ENCODE measurements at regions not wholly inside any gene's neighbourhood (a gene's known extent, or its start where the extent isn't known, plus 50 kb on each side); places are given as distances from the start of the nearest gene placed in this dataset.
"Not testable (repeated sequence)": the region's sequence is repeated elsewhere in the genome, so short reads cannot be mapped to it uniquely, and the experiment has no call there.

DNA sequence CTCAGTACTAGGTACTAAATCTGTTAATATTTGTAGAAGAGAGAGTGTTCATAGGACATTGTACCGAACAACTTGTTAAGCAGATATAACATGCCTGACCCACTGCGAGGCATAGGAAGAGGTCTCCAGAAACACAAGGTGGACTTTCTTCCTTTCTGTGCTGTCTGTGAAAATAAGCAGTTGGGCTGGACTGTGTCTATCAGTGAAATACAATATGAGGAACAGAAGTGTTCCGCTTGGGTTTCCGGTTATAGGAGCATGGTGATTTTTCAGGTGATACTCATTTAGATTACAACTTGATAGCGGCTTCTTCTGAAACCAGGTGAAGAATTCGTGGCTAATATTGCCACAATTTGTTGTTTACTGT, 60.9 kb upstream of the TLR4 start:
- Histone ChIP-seq H3K27ac (ENCODE audit: insufficient read length, low read depth, low read length) (no peak overlapping the region), H4K5ac (ENCODE audit: insufficient read length, low read depth, low read length) (no peak overlapping the region), H3K27me3 (ENCODE audit: insufficient read depth, low read length) (no peaks in the 10 kb centered on the region), H3K79me2 (ENCODE audit: insufficient read depth, low read length) (no peaks in the 10 kb centered on the region), H3K4ac (ENCODE audit: low read depth, low read length) (no peak overlapping the region), H2BK15ac (ENCODE audit: low read depth, low read length) (no peak overlapping the region), H2BK5ac (ENCODE audit: insufficient read length, low read length) (no peak overlapping the region), H2BK120ac (ENCODE audit: low read depth, low read length, poor library complexity, severe bottlenecking) (no peak overlapping the region), H4K8ac (replicated peaks; ENCODE audit: insufficient read length, low read depth, low read length) (no peak overlapping the region), H3K79me1 (ENCODE audit: insufficient read depth, low read depth, low read length, poor library complexity, severe bottlenecking) (no peaks in the 10 kb centered on the region), H2AK5ac (ENCODE audit: insufficient read length, low read length) (no peak overlapping the region), H3K56ac (ENCODE audit: insufficient read length, low read depth, low read length) (no peak overlapping the region), H4K91ac (ENCODE audit: insufficient read length, low read depth, low read length) (no peak overlapping the region), H2AFZ (ENCODE audit: low read length) (no peak overlapping the region), H3K4me2 (ENCODE audit: insufficient read depth, insufficient read length, low read length) (no peak overlapping the region), H3K14ac (ENCODE audit: insufficient read depth, low read length) (no peak overlapping the region), H2BK12ac (ENCODE audit: insufficient read length, low read depth, low read length) (no peak overlapping the region), H4K20me1 (ENCODE audit: control insufficient read depth, insufficient read depth, insufficient read length) (no peaks in the 10 kb centered on the region), H3K9ac (ENCODE audit: extremely low read depth, insufficient read length, low read length) (no peak overlapping the region), H3T11ph (ENCODE audit: low read length) (no peak overlapping the region), H3K23me2 (ENCODE audit: insufficient read length, low read depth, low read length, poor library complexity, severe bottlenecking) (no peaks in the 10 kb centered on the region), H3K23ac (ENCODE audit: insufficient read length, low read depth, low read length) (no peak overlapping the region), H3K18ac (ENCODE audit: insufficient read length, low read depth, low read length) (no peak overlapping the region), H2BK20ac (ENCODE audit: low read depth, low read length, poor library complexity, severe bottlenecking) (no peak overlapping the region), H3K4me1 (ENCODE audit: insufficient read depth, low read length) (no peaks in the 10 kb centered on the region), H3K9me3 (ENCODE audit: control insufficient read depth, low read depth, low read length) (no peaks in the 10 kb centered on the region)
- no peak for DNase-seq
- Mint-ChIP-seq H3K4me1 (peaks cover 17% of the 10 kb centered on the region in 2 experiments), H3K9me3 (no peaks in the 10 kb centered on the region), H3K36me3 (ENCODE audit: insufficient read depth in 1 of 3, low read depth in 3 of 3) (no peaks in the 10 kb centered on the region), H3K27me3 (ENCODE audit: low read depth) (no peaks in the 10 kb centered on the region), H3K4me3 (no peak overlapping the region), H3K27ac (no peak overlapping the region)
- WGBS (ENCODE audit: extremely low coverage, insufficient read length, low lambda C conversion rate) = no CpG with 5 or more reads among the region's 6 CpGs
- TF ChIP-seq, protein P1, sequence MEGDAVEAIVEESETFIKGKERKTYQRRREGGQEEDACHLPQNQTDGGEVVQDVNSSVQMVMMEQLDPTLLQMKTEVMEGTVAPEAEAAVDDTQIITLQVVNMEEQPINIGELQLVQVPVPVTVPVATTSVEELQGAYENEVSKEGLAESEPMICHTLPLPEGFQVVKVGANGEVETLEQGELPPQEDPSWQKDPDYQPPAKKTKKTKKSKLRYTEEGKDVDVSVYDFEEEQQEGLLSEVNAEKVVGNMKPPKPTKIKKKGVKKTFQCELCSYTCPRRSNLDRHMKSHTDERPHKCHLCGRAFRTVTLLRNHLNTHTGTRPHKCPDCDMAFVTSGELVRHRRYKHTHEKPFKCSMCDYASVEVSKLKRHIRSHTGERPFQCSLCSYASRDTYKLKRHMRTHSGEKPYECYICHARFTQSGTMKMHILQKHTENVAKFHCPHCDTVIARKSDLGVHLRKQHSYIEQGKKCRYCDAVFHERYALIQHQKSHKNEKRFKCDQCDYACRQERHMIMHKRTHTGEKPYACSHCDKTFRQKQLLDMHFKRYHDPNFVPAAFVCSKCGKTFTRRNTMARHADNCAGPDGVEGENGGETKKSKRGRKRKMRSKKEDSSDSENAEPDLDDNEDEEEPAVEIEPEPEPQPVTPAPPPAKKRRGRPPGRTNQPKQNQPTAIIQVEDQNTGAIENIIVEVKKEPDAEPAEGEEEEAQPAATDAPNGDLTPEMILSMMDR (conservative IDR thresholded peaks at IDR 0.05) = no peak

DNA sequence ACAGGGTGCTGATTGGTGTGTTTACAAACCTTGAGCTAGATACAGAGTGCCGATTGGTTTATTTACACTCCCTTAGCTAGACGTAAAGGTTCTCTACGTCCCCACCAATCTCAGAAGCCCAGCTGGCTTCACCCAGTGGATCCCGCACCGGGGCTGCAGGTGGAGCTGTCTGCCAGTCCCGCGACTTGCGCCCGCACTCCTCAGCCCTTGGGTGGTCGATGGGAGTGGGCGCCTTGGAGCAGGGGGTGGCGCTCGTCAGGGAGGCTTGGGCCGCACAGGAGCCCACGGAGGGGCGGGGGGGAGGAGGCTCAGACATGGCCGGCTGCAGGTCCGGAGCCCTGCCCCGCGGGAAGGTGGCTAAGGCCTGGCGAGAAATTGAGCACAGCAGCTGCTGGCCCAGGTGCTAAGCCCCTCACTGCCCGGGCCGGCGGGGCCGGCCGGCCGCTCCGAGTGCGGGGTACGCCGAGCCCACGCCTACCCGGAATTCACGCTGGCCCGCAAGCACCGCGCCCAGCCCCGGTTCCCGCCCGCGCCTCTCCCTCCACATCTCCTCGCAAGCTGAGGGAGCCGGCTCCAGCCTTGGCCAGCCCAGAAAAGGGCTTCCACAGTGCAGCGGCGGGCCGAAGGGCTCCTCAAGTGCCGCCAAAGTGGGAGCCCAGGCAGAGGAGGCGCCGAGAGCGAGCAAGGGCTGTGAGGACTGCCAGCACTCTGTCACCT, 61.5 kb upstream of the TLR4 start:
- H2BK15ac ChIP-seq (ENCODE audit: low read depth, low read length); H3K4me1 ChIP-seq (ENCODE audit: insufficient read depth, low read length); H2AFZ ChIP-seq (ENCODE audit: low read length); H4K5ac ChIP-seq (ENCODE audit: insufficient read length, low read depth, low read length); H2AK5ac ChIP-seq (ENCODE audit: insufficient read length, low read length); H3K27ac Mint-ChIP-seq; H3K36me3 Mint-ChIP-seq (ENCODE audit: insufficient read depth in 1 of 3, low read depth in 3 of 3); H3K18ac ChIP-seq (ENCODE audit: insufficient read length, low read depth, low read length); H3K23ac ChIP-seq (ENCODE audit: insufficient read length, low read depth, low read length); H2BK20ac ChIP-seq (ENCODE audit: low read depth, low read length, poor library complexity, severe bottlenecking); H3K4me2 ChIP-seq (ENCODE audit: insufficient read depth, insufficient read length, low read length); H2BK120ac ChIP-seq (ENCODE audit: low read depth, low read length, poor library complexity, severe bottlenecking); H2BK12ac ChIP-seq (ENCODE audit: insufficient read length, low read depth, low read length); H3K4ac ChIP-seq (ENCODE audit: low read depth, low read length); H3K27me3 Mint-ChIP-seq (ENCODE audit: low read depth); H3K56ac ChIP-seq (ENCODE audit: insufficient read length, low read depth, low read length); H4K8ac ChIP-seq (replicated peaks; ENCODE audit: insufficient read length, low read depth, low read length); H3K23me2 ChIP-seq (ENCODE audit: insufficient read length, low read depth, low read length, poor library complexity, severe bottlenecking); H4K20me1 ChIP-seq (ENCODE audit: control insufficient read depth, insufficient read depth, insufficient read length); H3K79me2 ChIP-seq (ENCODE audit: insufficient read depth, low read length); H4K91ac ChIP-seq (ENCODE audit: insufficient read length, low read depth, low read length); H3K27me3 ChIP-seq (ENCODE audit: insufficient read depth, low read length); H3K79me1 ChIP-seq (ENCODE audit: insufficient read depth, low read depth, low read length, poor library complexity, severe bottlenecking); H3T11ph ChIP-seq (ENCODE audit: low read length); H3K9ac ChIP-seq (ENCODE audit: extremely low read depth, insufficient read length, low read length); H3K27ac ChIP-seq (ENCODE audit: insufficient read length, low read depth, low read length); H3K14ac ChIP-seq (ENCODE audit: insufficient read depth, low read length); H3K9me3 ChIP-seq (ENCODE audit: control insufficient read depth, low read depth, low read length); H3K4me3 Mint-ChIP-seq; H2BK5ac ChIP-seq (ENCODE audit: insufficient read length, low read length); H3K9me3 Mint-ChIP-seq: not testable (repeated sequence)
- peak; percentile 64 for DNase-seq
- WGBS (ENCODE audit: extremely low coverage, insufficient read length, low lambda C conversion rate) = no CpG with 5 or more reads among the region's 50 CpGs
- peaks cover 17% of the 10 kb centered on the region in 2 experiments for H3K4me1 Mint-ChIP-seq
